NCI-H1048 (cell line): ENCODE measurements at regions not wholly inside any gene's neighbourhood (a gene's known extent, or its start where the extent isn't known, plus 50 kb on each side); places are given as distances from the start of the nearest gene placed in this dataset.
A peak's percentile ranks its signal among the peaks of the same experiment; 100 is the strongest.

Experiments
- DNase-seq: peaks from one replicate; lab custom pipeline; 2025; lab: John Stamatoyannopoulos, UW

GRCh38 chr14:49464885-49465284 is 121.3 kb downstream of the RPS29 start:
- DNase-seq, result no peak

GRCh38 chr14:49463146-49463545 is 123.0 kb downstream of the RPS29 start:
- no peak for DNase-seq

- DNase-seq, result peak; percentile 42
Observed at GRCh38 chr14:49461529-49462401, 124.4 kb downstream of the RPS29 start.

GRCh38 chr14:49460662-49461061 is 125.5 kb downstream of the RPS29 start:
- DNase-seq, result no peak

- DNase-seq, result no peak
Observed at GRCh38 chr14:49456589-49456988, 129.6 kb downstream of the RPS29 start.

- no peak for DNase-seq
Observed at GRCh38 chr14:49451938-49452337, 134.2 kb downstream of the RPS29 start.

GRCh38 chr14:49449749-49450148 is 136.4 kb downstream of the RPS29 start:
- no peak for DNase-seq

GRCh38 chr14:49447540-49448107 is 138.6 kb downstream of the RPS29 start:
- no peak for DNase-seq

GRCh38 chr14:49446801-49447200 is 139.4 kb downstream of the RPS29 start:
- DNase-seq, result no peak

- no peak for DNase-seq
Observed at GRCh38 chr14:49438256-49438770, 147.9 kb downstream of the RPS29 start.

- DNase-seq, result no peak
Observed at GRCh38 chr14:49428076-49428475, 158.1 kb downstream of the RPS29 start.

GRCh38 chr14:49427117-49427516 is 159.1 kb downstream of the RPS29 start:
- no peak for DNase-seq

- DNase-seq, result no peak
Observed at GRCh38 chr14:49425921-49426320, 160.3 kb downstream of the RPS29 start.

GRCh38 chr14:49424436-49425331 is 161.5 kb downstream of the RPS29 start:
- DNase-seq, result no peak

- no peak for DNase-seq
Observed at GRCh38 chr14:49420201-49420600, 166.0 kb downstream of the RPS29 start.

- no peak for DNase-seq
Observed at GRCh38 chr14:49418789-49419188, 167.4 kb downstream of the RPS29 start.

- DNase-seq, result no peak
Observed at GRCh38 chr14:49417790-49418189, 168.4 kb downstream of the RPS29 start.

GRCh38 chr14:49408187-49408933 is 177.8 kb downstream of the RPS29 start:
- no peak for DNase-seq

- no peak for DNase-seq
Observed at GRCh38 chr14:49405291-49405690, 180.9 kb downstream of the RPS29 start.

GRCh38 chr14:49401373-49401772 is 184.8 kb downstream of the RPS29 start:
- no peak for DNase-seq

GRCh38 chr14:49396801-49397200 is 189.4 kb downstream of the RPS29 start:
- DNase-seq, result no peak

- no peak for DNase-seq
Observed at GRCh38 chr14:49381778-49382177, 204.4 kb downstream of the RPS29 start.
